SK-N-SH (cell line): ENCODE measurements at regions not wholly inside any gene's neighbourhood (a gene's known extent, or its start where the extent isn't known, plus 50 kb on each side); places are given as distances from the start of the nearest gene placed in this dataset.

Source experiments
- CTCF ChIA-PET: fragments of 300-600, 350-600 bp; formaldehyde crosslinking; extraction: SDS; loops from one replicate; lab custom pipeline; 2021; lab: Yijun Ruan, JAX
- POLR2A ChIA-PET: fragments of 350-600 bp; sonication (Branson Sonifier 250); formaldehyde crosslinking; extraction: SDS; loops from one replicate; lab custom pipeline; 2020; ENCODE audit warnings: antibody characterized with exemption, inconsistent platforms; lab: Yijun Ruan, JAX
- DNase-seq: peaks from one replicate; pipeline ENCODE4 v3.0.0; 2012
- H2AFZ ChIP-seq: fragments of 200-600 bp; sonication (generic); 2 replicates; pipeline ENCODE4 v1.8.1; 2016; ENCODE audit warnings: antibody characterized with exemption, mild to moderate bottlenecking, low read depth
- H3F3A ChIP-seq: fragments of 200-600 bp; sonication (generic); replicated peaks from 2 replicates; pipeline ENCODE3; 2016; ENCODE audit warnings: antibody characterized with exemption, mild to moderate bottlenecking; ENCODE audit not compliant: insufficient read depth
- H3K27ac ChIP-seq, 2 experiments: fragments of 200-500 bp in 1 of 2; fragments of 200-600 bp in 1 of 2; sonication (Bioruptor generic) in 1 of 2; sonication (generic), shearing (Covaris generic) in 1 of 2; 2 replicates each; pipeline versions ENCODE4 v1.5.1 to v1.6.1; 2014 to 2016; ENCODE audit warnings: low read depth in 2 of 2, inconsistent platforms in 1 of 2, low read length in 1 of 2, mild to moderate bottlenecking in 1 of 2, mixed read lengths in 1 of 2
- H3K27me3 ChIP-seq: fragments of 200-600 bp; sonication (generic), shearing (Covaris generic); 2 replicates; pipeline ENCODE4 v1.6.1; 2016; ENCODE audit warnings: mixed run types; ENCODE audit not compliant: insufficient read depth
- H3K36me3 ChIP-seq, 2 experiments: fragments of 200-500 bp in 1 of 2; fragments of 200-600 bp in 1 of 2; sonication (Bioruptor generic) in 1 of 2; sonication (generic) in 1 of 2; replicated peaks in 1 of 2; 2 replicates each; pipeline versions ENCODE3 to v1.5.1; 2014 to 2016; ENCODE audit warnings: low read length in 1 of 2, mild to moderate bottlenecking in 1 of 2; ENCODE audit not compliant: insufficient read depth in 2 of 2, control insufficient read depth in 1 of 2
- H3K4me1 ChIP-seq, 2 experiments: fragments of 200-500 bp in 1 of 2; fragments of 200-600 bp in 1 of 2; sonication (Bioruptor generic) in 1 of 2; sonication (generic), shearing (Covaris generic) in 1 of 2; 2 replicates each; pipeline versions ENCODE4 v1.5.1 to v1.6.1; 2014 to 2016; ENCODE audit warnings: low read depth in 1 of 2, low read length in 1 of 2, mixed run types in 1 of 2; ENCODE audit not compliant: insufficient read depth in 2 of 2, control insufficient read depth in 1 of 2
- H3K4me2 ChIP-seq: fragments of 200-600 bp; sonication (generic), shearing (Covaris generic); 2 replicates; pipeline ENCODE4 v1.6.1; 2017; ENCODE audit warnings: mixed run types
- H3K4me3 ChIP-seq, 2 experiments: fragments of 200-500 bp in 1 of 2; fragments of 200-600 bp in 1 of 2; sonication (Bioruptor generic) in 1 of 2; sonication (generic), shearing (Covaris generic) in 1 of 2; 2 replicates each; pipeline versions ENCODE4 v1.5.1 to v1.8.1; 2014 to 2016; ENCODE audit warnings: low read depth in 2 of 2, inconsistent platforms in 1 of 2, low read length in 1 of 2, mild to moderate bottlenecking in 1 of 2, mixed read lengths in 1 of 2, moderate library complexity in 1 of 2
- H3K79me2 ChIP-seq: fragments of 200-600 bp; sonication (generic); 2 replicates; pipeline ENCODE4 v1.8.1; 2017; ENCODE audit warnings: mild to moderate bottlenecking; ENCODE audit not compliant: insufficient read depth
- H3K9ac ChIP-seq: fragments of 200-600 bp; sonication (generic); 2 replicates; pipeline ENCODE4 v1.6.1; 2017; ENCODE audit warnings: mixed run types
- H3K9me2 ChIP-seq: fragments of 200-600 bp; sonication (generic); 2 replicates; pipeline ENCODE4 v1.6.1; 2017; ENCODE audit warnings: mixed run types
- H3K9me3 ChIP-seq: fragments of 200-600 bp; sonication (generic); 2 replicates; pipeline ENCODE4 v1.6.1; 2017; ENCODE audit warnings: mixed run types, mild to moderate bottlenecking, moderate library complexity
- H4K20me1 ChIP-seq: fragments of 200-600 bp; sonication (generic); 2 replicates; pipeline ENCODE4 v1.6.1; 2017; ENCODE audit warnings: mild to moderate bottlenecking, mixed run types; ENCODE audit not compliant: insufficient read depth
- CHD2 ChIP-seq: fragments of 150-350 bp; IDR thresholded peaks from 2 replicates; pipeline ENCODE4 v1.6.1; 2018; ENCODE audit warnings: low read length; ENCODE audit not compliant: partially characterized antibody
- CTCF ChIP-seq: fragments of 200-600 bp; sonication (generic); IDR thresholded peaks from 2 replicates; pipeline ENCODE4 v1.6.1; 2017; ENCODE audit warnings: antibody characterized with exemption, mild to moderate bottlenecking, moderate library complexity
- ELF1 ChIP-seq: IDR thresholded peaks from 2 replicates; pipeline ENCODE4 v1.4.0; 2012
- EP300 ChIP-seq, 2 experiments: IDR thresholded peaks; 2 replicates each; pipeline versions ENCODE4 v1.4.0 to v1.6.1; 2012; ENCODE audit warnings: borderline replicate concordance in 1 of 2, low read depth in 1 of 2, low read length in 1 of 2
- EZH2phosphoT487 ChIP-seq: fragments of 200-600 bp; sonication (generic); IDR thresholded peaks from 2 replicates; pipeline ENCODE4 v1.6.1; 2017; ENCODE audit warnings: low read depth, mixed run types, mild to moderate bottlenecking, antibody characterized with exemption, moderate library complexity, borderline replicate concordance
- FOXJ3 ChIP-seq: sonication (generic); formaldehyde crosslinking; IDR thresholded peaks from 2 replicates; pipeline ENCODE4 v1.5.1; 2020; ENCODE audit warnings: mild to moderate bottlenecking, missing genetic modification reagents
- FOXM1 ChIP-seq: IDR thresholded peaks from 2 replicates; pipeline ENCODE4 v1.4.0; 2012; ENCODE audit warnings: low read depth, mild to moderate bottlenecking
- GABPA ChIP-seq: IDR thresholded peaks from 2 replicates; pipeline ENCODE4 v1.4.0; 2012; ENCODE audit warnings: low read depth, mild to moderate bottlenecking
- IRF3 ChIP-seq: fragments of 150-350 bp; IDR thresholded peaks from 2 replicates; pipeline ENCODE4 v1.6.1; 2016; ENCODE audit warnings: mild to moderate bottlenecking, low read depth, low read length
- JUND ChIP-seq: IDR thresholded peaks from 2 replicates; pipeline ENCODE4 v1.4.0; 2012
- MAX ChIP-seq: IDR thresholded peaks from 2 replicates; pipeline ENCODE4 v1.4.0; 2012; ENCODE audit warnings: low read depth
- MEF2A ChIP-seq: IDR thresholded peaks from 2 replicates; pipeline ENCODE4 v1.4.0; 2012; ENCODE audit warnings: low read depth, borderline replicate concordance
- NFIC ChIP-seq: IDR thresholded peaks from 2 replicates; pipeline ENCODE4 v1.4.0; 2012; ENCODE audit warnings: borderline replicate concordance
- POLR2AphosphoS5 ChIP-seq: IDR thresholded peaks from 2 replicates; pipeline ENCODE4 v1.6.1; 2012; ENCODE audit warnings: low read depth, low read length
- RAD21 ChIP-seq: IDR thresholded peaks from 2 replicates; pipeline ENCODE4 v1.6.1; 2012; ENCODE audit warnings: mild to moderate bottlenecking, low read length
- RCOR1 ChIP-seq: fragments of 150-350 bp; IDR thresholded peaks from 2 replicates; pipeline ENCODE4 v1.6.1; 2017; ENCODE audit warnings: antibody characterized with exemption, low read length
- REST ChIP-seq: IDR thresholded peaks from 2 replicates; pipeline ENCODE4 v1.6.1; 2012; ENCODE audit warnings: mild to moderate bottlenecking, low read depth, low read length, moderate library complexity
- RFX5 ChIP-seq: IDR thresholded peaks from 2 replicates; pipeline ENCODE4 v1.6.1; 2012; ENCODE audit warnings: mild to moderate bottlenecking, improper control_type of control experiment, low read length
- RXRA ChIP-seq: IDR thresholded peaks from 2 replicates; pipeline ENCODE4 v1.4.0; 2012; ENCODE audit warnings: low read depth, mild to moderate bottlenecking, borderline replicate concordance
- SIN3A ChIP-seq: IDR thresholded peaks from 2 replicates; pipeline ENCODE4 v1.6.1; 2012; ENCODE audit warnings: low read depth, mild to moderate bottlenecking, low read length, moderate library complexity, borderline replicate concordance
- SMC3 ChIP-seq: IDR thresholded peaks from 2 replicates; pipeline ENCODE4 v1.6.1; 2012; ENCODE audit warnings: low read depth, low read length, improper control_type of control experiment
- TAF1 ChIP-seq: IDR thresholded peaks from 2 replicates; pipeline ENCODE4 v1.6.1; 2012; ENCODE audit warnings: low read depth, mild to moderate bottlenecking, low read length, moderate library complexity, borderline replicate concordance
- TCF12 ChIP-seq: IDR thresholded peaks from 2 replicates; pipeline ENCODE4 v1.4.0; 2012
- TEAD4 ChIP-seq: IDR thresholded peaks from 2 replicates; pipeline ENCODE4 v1.4.0; 2012; ENCODE audit warnings: mild to moderate bottlenecking, borderline replicate concordance; ENCODE audit not compliant: insufficient read depth
- USF2 ChIP-seq: fragments of 150-350 bp; IDR thresholded peaks from 2 replicates; pipeline ENCODE4 v1.6.1; 2017; ENCODE audit warnings: antibody characterized with exemption, low read length, low read depth, borderline replicate concordance
- YY1 ChIP-seq: IDR thresholded peaks from 2 replicates; pipeline ENCODE4 v1.4.0; 2012; ENCODE audit warnings: low read depth, mild to moderate bottlenecking
- ZBTB33 ChIP-seq: IDR thresholded peaks from 2 replicates; pipeline ENCODE4 v1.4.0; 2012; ENCODE audit warnings: low read depth, borderline replicate concordance
- WGBS: methylation state at CpG from one replicate; pipeline ENCODE4 v1.1.6; 2017; ENCODE audit warnings: low lambda C conversion rate; 5-methylcytosine and 5-hydroxymethylcytosine counted together

- no peak overlapping the region for H3K4me2 ChIP-seq
- no peaks in the 10 kb centered on the region for H3K36me3 ChIP-seq
- ChIA-PET CTCF (no interaction called here), POLR2A (no interaction called here)
- peak; percentile 14 for DNase-seq
- H3K4me3 ChIP-seq, result no peak overlapping the region
- H3K9me3 ChIP-seq, result no peaks in the 10 kb centered on the region
- peaks cover 0 to 9% of the 10 kb centered on the region in 2 experiments; a peak in 3 of 4 replicates for H3K4me1 ChIP-seq
- H3K27me3 ChIP-seq, result no peaks in the 10 kb centered on the region
- H3K9me2 ChIP-seq, result no peaks in the 10 kb centered on the region
- H3K9ac ChIP-seq, result no peak overlapping the region
- H3K27ac ChIP-seq, result peak overlapping the region in 1 of 2 experiments; percentile 60; a peak in 2 of 4 replicates
- no peaks in the 10 kb centered on the region for H4K20me1 ChIP-seq
- 42% methylated on average over 3 of the region's 3 CpGs for WGBS
- no peak overlapping the region for H2AFZ ChIP-seq
- H3K79me2 ChIP-seq, result no peaks in the 10 kb centered on the region
- no peaks in the 10 kb centered on the region for H3F3A ChIP-seq
- TF ChIP-seq EP300 (IDR thresholded peaks at IDR 0.05; ENCODE audit: borderline replicate concordance in 1 of 2, low read depth in 1 of 2, low read length in 1 of 2) (peak in 1 of 2 experiments; percentile 63; a peak in 2 of 4 replicates), FOXJ3 (CRISPR knock-in tag) (no peak), CHD2 (no peak), GABPA (no peak), JUND (no peak), RXRA (no peak), MAX (no peak), YY1 (no peak), POLR2AphosphoS5 (no peak), RAD21 (no peak), TCF12 (0 out of 2 replicates have a peak, but pooled peaks have one; percentile 17), NFIC (no peak), REST (no peak), ZBTB33 (no peak), TEAD4 (no peak), RCOR1 (peak; percentile 88), ELF1 (no peak), MEF2A (no peak), CTCF (no peak), RFX5 (no peak), TAF1 (no peak), IRF3 (no peak), SIN3A (no peak), EZH2phosphoT487 (no peak), FOXM1 (no peak), SMC3 (no peak), USF2 (no peak)
These were observed 254.2 kb downstream of the COG6 start for GRCh38 chr13:39909634-39910033.
